GM23338 (cell line): ENCODE measurements at regions not wholly inside any gene's neighbourhood (a gene's known extent, or its start where the extent isn't known, plus 50 kb on each side); places are given as distances from the start of the nearest gene placed in this dataset.

ENCODE experiments used
- ATAC-seq: fragments of 200-7000 bp; cut with Tn5 transposase; 3 replicates; pipeline ENCODE4 v1.9.1; 2020
- DNase-seq: peaks from one replicate; pipeline ENCODE4 v3.0.0-alpha.2; 2015; ENCODE audit warnings: low spot score
- H2AFZ ChIP-seq: fragments of 200-600 bp; sonication (generic); 2 replicates; pipeline ENCODE4 v1.8.0; 2016; ENCODE audit warnings: antibody characterized with exemption, mild to moderate bottlenecking, moderate library complexity
- H3F3A ChIP-seq: fragments of 200-600 bp; sonication (generic); replicated peaks from 2 replicates; pipeline ENCODE4 v1.8.0; 2017; ENCODE audit warnings: antibody characterized with exemption, mixed run types, low read depth
- H3K27ac ChIP-seq: fragments of 200-600 bp; sonication (generic); 2 replicates; pipeline ENCODE4 v1.6.1; 2016; ENCODE audit warnings: low read depth
- H3K27me3 ChIP-seq: fragments of 200-600 bp; sonication (generic); 2 replicates; pipeline ENCODE4 v1.8.0; 2016; ENCODE audit warnings: mild to moderate bottlenecking, mixed run types, moderate library complexity; ENCODE audit not compliant: insufficient read depth
- H3K36me3 ChIP-seq: fragments of 200-600 bp; sonication (generic); 2 replicates; pipeline ENCODE4 v1.8.0; 2016; ENCODE audit warnings: mild to moderate bottlenecking; ENCODE audit not compliant: insufficient read depth
- H3K4me1 ChIP-seq: fragments of 200-600 bp; sonication (generic); 2 replicates; pipeline ENCODE4 v1.8.0; 2016; ENCODE audit warnings: mild to moderate bottlenecking, moderate library complexity; ENCODE audit not compliant: insufficient read depth
- H3K4me2 ChIP-seq: fragments of 200-600 bp; sonication (generic); 2 replicates; pipeline ENCODE4 v1.7.1; 2017; ENCODE audit warnings: mixed run types
- H3K4me3 ChIP-seq: fragments of 200-600 bp; sonication (generic); 2 replicates; pipeline ENCODE4 v1.6.1; 2016; ENCODE audit warnings: mixed run types
- H3K79me2 ChIP-seq: fragments of 200-600 bp; sonication (generic); replicated peaks from 2 replicates; pipeline ENCODE4 v1.8.0; 2017; ENCODE audit warnings: mild to moderate bottlenecking; ENCODE audit not compliant: insufficient read depth
- H3K9me2 ChIP-seq: fragments of 200-600 bp; sonication (generic); 2 replicates; pipeline ENCODE4 v1.8.0; 2017; ENCODE audit not compliant: insufficient read depth
- H4K20me1 ChIP-seq: fragments of 200-600 bp; sonication (generic); replicated peaks from 2 replicates; pipeline ENCODE4 v1.8.0; 2017; ENCODE audit warnings: mild to moderate bottlenecking; ENCODE audit not compliant: insufficient read depth
- H3K27ac Mint-ChIP-seq: 2 replicates; pipeline ENCODE4 v1.8.0; 2020; ENCODE audit warnings: inconsistent platforms, mild to moderate bottlenecking, moderate library complexity, mixed read lengths
- H3K27me3 Mint-ChIP-seq: 3 replicates; pipeline ENCODE4 v1.8.0; 2022; ENCODE audit warnings: low read depth, mild to moderate bottlenecking, moderate library complexity, mixed read lengths, inconsistent platforms; ENCODE audit not compliant: insufficient read depth, poor library complexity
- H3K36me3 Mint-ChIP-seq: 3 replicates; pipeline ENCODE4 v1.8.0; 2021; ENCODE audit warnings: low read depth, mild to moderate bottlenecking, inconsistent platforms, moderate library complexity, mixed read lengths
- H3K4me1 Mint-ChIP-seq: 3 replicates; pipeline ENCODE4 v1.8.0; 2020; ENCODE audit warnings: mild to moderate bottlenecking, inconsistent platforms, mixed read lengths
- H3K4me3 Mint-ChIP-seq: 3 replicates; pipeline ENCODE4 v1.8.0; 2021; ENCODE audit warnings: moderate library complexity, mild to moderate bottlenecking, inconsistent platforms, mixed read lengths
- H3K9me3 Mint-ChIP-seq: 3 replicates; pipeline ENCODE4 v1.8.0; 2020; ENCODE audit warnings: moderate library complexity, mild to moderate bottlenecking, inconsistent platforms, mixed read lengths
- CREB1 ChIP-seq: fragments of 250-450 bp; sonication (Bioruptor Pico); IDR thresholded peaks from 2 replicates; pipeline ENCODE4 v1.5.0; 2020; ENCODE audit warnings: low read depth, mild to moderate bottlenecking, moderate library complexity
- EZH2 ChIP-seq: fragments of 200-600 bp; sonication (generic); IDR thresholded peaks from one replicate; pipeline ENCODE4 v1.8.0; 2017; ENCODE audit warnings: antibody characterized with exemption, mild to moderate bottlenecking, low read depth; ENCODE audit not compliant: unreplicated experiment
- EZH2phosphoT487 ChIP-seq: fragments of 200-600 bp; sonication (generic); IDR thresholded peaks from one replicate; pipeline ENCODE4 v1.8.1; 2018; ENCODE audit warnings: antibody characterized with exemption; ENCODE audit not compliant: unreplicated experiment
- JUNB ChIP-seq: IDR thresholded peaks from one replicate; pipeline ENCODE4 v1.6.1; 2016; ENCODE audit warnings: antibody characterized with exemption; ENCODE audit not compliant: unreplicated experiment
- NANOG ChIP-seq: IDR thresholded peaks from 2 replicates; pipeline ENCODE4 v1.6.1; 2016; ENCODE audit warnings: antibody characterized with exemption, borderline replicate concordance
- POLR2AphosphoS5 ChIP-seq: IDR thresholded peaks from 2 replicates; pipeline ENCODE4 v1.6.1; 2016; ENCODE audit warnings: antibody characterized with exemption, low read depth
- STAT1 ChIP-seq: IDR thresholded peaks from one replicate; pipeline ENCODE4 v1.6.1; 2016; ENCODE audit warnings: antibody characterized with exemption; ENCODE audit not compliant: unreplicated experiment
- ZNF114 ChIP-seq: fragments of 250-450 bp; sonication (Bioruptor Pico); IDR thresholded peaks from 2 replicates; pipeline ENCODE4 v1.5.0; 2020; ENCODE audit warnings: mild to moderate bottlenecking, moderate library complexity
- ZNF331 ChIP-seq: fragments of 250-450 bp; sonication (Bioruptor Pico); IDR thresholded peaks from 2 replicates; pipeline ENCODE4 v1.5.0; 2020; ENCODE audit warnings: low read depth, mild to moderate bottlenecking, moderate library complexity
- TF ChIP-seq, protein P1 (sequence below), 2 experiments: fragments of 200-600 bp in 1 of 2; sonication (generic) in 1 of 2; conservative IDR thresholded peaks; 2 replicates each; pipeline versions ENCODE4 v1.5.1 to v1.6.1; 2016 to 2017; ENCODE audit warnings: antibody characterized with exemption in 2 of 2, low read depth in 2 of 2, mild to moderate bottlenecking in 2 of 2, moderate library complexity in 1 of 2
- TF ChIP-seq, protein P2 (sequence below): fragments of 250-450 bp; sonication (Bioruptor Pico); IDR thresholded peaks from 2 replicates; pipeline ENCODE4 v1.5.0; 2020; ENCODE audit warnings: mild to moderate bottlenecking, moderate library complexity
- TF ChIP-seq, protein P3 (sequence below): IDR thresholded peaks from 2 replicates; pipeline ENCODE4 v1.6.1; 2016; ENCODE audit warnings: antibody characterized with exemption
- TF ChIP-seq, protein P4 (sequence below): IDR thresholded peaks from one replicate; pipeline ENCODE4 v1.6.1; 2018; ENCODE audit warnings: antibody characterized with exemption; ENCODE audit not compliant: unreplicated experiment

GRCh38 chr1:3984586-3984985, 84.5 kb upstream of the C1orf174 start:
- ATAC-seq (no peak), DNase-seq (no peak)
- H3K79me2 ChIP-seq: no peaks in the 10 kb centered on the region
- H3K27me3 ChIP-seq: no peaks in the 10 kb centered on the region
- H3K36me3 ChIP-seq: no peaks in the 10 kb centered on the region
- no peak overlapping the region for H3K4me3 ChIP-seq
- Mint-ChIP-seq H3K36me3 (peaks cover 12% of the 10 kb centered on the region), H3K4me1 (peaks cover 5% of the 10 kb centered on the region; the same call in 1 of the 3 replicates), H3K4me3 (no peak overlapping the region), H3K27ac (no peak overlapping the region), H3K9me3 (peaks cover 79% of the 10 kb centered on the region), H3K27me3 (peaks cover 5% of the 10 kb centered on the region)
- TF ChIP-seq, protein P1, sequence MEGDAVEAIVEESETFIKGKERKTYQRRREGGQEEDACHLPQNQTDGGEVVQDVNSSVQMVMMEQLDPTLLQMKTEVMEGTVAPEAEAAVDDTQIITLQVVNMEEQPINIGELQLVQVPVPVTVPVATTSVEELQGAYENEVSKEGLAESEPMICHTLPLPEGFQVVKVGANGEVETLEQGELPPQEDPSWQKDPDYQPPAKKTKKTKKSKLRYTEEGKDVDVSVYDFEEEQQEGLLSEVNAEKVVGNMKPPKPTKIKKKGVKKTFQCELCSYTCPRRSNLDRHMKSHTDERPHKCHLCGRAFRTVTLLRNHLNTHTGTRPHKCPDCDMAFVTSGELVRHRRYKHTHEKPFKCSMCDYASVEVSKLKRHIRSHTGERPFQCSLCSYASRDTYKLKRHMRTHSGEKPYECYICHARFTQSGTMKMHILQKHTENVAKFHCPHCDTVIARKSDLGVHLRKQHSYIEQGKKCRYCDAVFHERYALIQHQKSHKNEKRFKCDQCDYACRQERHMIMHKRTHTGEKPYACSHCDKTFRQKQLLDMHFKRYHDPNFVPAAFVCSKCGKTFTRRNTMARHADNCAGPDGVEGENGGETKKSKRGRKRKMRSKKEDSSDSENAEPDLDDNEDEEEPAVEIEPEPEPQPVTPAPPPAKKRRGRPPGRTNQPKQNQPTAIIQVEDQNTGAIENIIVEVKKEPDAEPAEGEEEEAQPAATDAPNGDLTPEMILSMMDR (conservative IDR thresholded peaks at IDR 0.05; ENCODE audit: low read depth in 2 of 2): no peak
- TF ChIP-seq, protein P2, sequence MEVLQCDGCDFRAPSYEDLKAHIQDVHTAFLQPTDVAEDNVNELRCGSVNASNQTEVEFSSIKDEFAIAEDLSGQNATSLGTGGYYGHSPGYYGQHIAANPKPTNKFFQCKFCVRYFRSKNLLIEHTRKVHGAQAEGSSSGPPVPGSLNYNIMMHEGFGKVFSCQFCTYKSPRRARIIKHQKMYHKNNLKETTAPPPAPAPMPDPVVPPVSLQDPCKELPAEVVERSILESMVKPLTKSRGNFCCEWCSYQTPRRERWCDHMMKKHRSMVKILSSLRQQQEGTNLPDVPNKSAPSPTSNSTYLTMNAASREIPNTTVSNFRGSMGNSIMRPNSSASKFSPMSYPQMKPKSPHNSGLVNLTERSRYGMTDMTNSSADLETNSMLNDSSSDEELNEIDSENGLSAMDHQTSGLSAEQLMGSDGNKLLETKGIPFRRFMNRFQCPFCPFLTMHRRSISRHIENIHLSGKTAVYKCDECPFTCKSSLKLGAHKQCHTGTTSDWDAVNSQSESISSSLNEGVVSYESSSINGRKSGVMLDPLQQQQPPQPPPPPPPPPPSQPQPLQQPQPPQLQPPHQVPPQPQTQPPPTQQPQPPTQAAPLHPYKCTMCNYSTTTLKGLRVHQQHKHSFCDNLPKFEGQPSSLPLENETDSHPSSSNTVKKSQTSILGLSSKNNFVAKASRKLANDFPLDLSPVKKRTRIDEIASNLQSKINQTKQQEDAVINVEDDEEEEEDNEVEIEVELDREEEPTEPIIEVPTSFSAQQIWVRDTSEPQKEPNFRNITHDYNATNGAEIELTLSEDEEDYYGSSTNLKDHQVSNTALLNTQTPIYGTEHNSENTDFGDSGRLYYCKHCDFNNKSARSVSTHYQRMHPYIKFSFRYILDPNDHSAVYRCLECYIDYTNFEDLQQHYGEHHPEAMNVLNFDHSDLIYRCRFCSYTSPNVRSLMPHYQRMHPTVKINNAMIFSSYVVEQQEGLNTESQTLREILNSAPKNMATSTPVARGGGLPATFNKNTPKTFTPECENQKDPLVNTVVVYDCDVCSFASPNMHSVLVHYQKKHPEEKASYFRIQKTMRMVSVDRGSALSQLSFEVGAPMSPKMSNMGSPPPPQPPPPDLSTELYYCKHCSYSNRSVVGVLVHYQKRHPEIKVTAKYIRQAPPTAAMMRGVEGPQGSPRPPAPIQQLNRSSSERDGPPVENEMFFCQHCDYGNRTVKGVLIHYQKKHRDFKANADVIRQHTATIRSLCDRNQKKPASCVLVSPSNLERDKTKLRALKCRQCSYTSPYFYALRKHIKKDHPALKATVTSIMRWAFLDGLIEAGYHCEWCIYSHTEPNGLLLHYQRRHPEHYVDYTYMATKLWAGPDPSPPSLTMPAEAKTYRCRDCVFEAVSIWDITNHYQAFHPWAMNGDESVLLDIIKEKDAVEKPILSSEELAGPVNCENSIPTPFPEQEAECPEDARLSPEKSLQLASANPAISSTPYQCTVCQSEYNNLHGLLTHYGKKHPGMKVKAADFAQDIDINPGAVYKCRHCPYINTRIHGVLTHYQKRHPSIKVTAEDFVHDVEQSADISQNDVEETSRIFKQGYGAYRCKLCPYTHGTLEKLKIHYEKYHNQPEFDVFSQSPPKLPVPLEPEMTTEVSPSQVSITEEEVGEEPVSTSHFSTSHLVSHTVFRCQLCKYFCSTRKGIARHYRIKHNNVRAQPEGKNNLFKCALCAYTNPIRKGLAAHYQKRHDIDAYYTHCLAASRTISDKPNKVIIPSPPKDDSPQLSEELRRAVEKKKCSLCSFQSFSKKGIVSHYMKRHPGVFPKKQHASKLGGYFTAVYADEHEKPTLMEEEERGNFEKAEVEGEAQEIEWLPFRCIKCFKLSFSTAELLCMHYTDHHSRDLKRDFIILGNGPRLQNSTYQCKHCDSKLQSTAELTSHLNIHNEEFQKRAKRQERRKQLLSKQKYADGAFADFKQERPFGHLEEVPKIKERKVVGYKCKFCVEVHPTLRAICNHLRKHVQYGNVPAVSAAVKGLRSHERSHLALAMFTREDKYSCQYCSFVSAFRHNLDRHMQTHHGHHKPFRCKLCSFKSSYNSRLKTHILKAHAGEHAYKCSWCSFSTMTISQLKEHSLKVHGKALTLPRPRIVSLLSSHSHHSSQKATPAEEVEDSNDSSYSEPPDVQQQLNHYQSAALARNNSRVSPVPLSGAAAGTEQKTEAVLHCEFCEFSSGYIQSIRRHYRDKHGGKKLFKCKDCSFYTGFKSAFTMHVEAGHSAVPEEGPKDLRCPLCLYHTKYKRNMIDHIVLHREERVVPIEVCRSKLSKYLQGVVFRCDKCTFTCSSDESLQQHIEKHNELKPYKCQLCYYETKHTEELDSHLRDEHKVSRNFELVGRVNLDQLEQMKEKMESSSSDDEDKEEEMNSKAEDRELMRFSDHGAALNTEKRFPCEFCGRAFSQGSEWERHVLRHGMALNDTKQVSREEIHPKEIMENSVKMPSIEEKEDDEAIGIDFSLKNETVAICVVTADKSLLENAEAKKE: no peak
- TF ChIP-seq CREB1 (CRISPR knock-in tag): no peak
- TF ChIP-seq EZH2phosphoT487: no peak
- no peak for TF ChIP-seq ZNF114
- no peak for TF ChIP-seq EZH2
- TF ChIP-seq, protein P3, sequence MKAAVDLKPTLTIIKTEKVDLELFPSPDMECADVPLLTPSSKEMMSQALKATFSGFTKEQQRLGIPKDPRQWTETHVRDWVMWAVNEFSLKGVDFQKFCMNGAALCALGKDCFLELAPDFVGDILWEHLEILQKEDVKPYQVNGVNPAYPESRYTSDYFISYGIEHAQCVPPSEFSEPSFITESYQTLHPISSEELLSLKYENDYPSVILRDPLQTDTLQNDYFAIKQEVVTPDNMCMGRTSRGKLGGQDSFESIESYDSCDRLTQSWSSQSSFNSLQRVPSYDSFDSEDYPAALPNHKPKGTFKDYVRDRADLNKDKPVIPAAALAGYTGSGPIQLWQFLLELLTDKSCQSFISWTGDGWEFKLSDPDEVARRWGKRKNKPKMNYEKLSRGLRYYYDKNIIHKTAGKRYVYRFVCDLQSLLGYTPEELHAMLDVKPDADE: no peak
- no peak for TF ChIP-seq POLR2AphosphoS5
- no peak for TF ChIP-seq JUNB
- no peak for TF ChIP-seq ZNF331 (CRISPR knock-in tag)
- no peak for TF ChIP-seq STAT1
- TF ChIP-seq, protein P4, sequence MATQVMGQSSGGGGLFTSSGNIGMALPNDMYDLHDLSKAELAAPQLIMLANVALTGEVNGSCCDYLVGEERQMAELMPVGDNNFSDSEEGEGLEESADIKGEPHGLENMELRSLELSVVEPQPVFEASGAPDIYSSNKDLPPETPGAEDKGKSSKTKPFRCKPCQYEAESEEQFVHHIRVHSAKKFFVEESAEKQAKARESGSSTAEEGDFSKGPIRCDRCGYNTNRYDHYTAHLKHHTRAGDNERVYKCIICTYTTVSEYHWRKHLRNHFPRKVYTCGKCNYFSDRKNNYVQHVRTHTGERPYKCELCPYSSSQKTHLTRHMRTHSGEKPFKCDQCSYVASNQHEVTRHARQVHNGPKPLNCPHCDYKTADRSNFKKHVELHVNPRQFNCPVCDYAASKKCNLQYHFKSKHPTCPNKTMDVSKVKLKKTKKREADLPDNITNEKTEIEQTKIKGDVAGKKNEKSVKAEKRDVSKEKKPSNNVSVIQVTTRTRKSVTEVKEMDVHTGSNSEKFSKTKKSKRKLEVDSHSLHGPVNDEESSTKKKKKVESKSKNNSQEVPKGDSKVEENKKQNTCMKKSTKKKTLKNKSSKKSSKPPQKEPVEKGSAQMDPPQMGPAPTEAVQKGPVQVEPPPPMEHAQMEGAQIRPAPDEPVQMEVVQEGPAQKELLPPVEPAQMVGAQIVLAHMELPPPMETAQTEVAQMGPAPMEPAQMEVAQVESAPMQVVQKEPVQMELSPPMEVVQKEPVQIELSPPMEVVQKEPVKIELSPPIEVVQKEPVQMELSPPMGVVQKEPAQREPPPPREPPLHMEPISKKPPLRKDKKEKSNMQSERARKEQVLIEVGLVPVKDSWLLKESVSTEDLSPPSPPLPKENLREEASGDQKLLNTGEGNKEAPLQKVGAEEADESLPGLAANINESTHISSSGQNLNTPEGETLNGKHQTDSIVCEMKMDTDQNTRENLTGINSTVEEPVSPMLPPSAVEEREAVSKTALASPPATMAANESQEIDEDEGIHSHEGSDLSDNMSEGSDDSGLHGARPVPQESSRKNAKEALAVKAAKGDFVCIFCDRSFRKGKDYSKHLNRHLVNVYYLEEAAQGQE: no peak
- no peak for TF ChIP-seq NANOG
- H3K4me2 ChIP-seq: no peak overlapping the region
- H3F3A ChIP-seq: no peaks in the 10 kb centered on the region
- no peak overlapping the region for H3K27ac ChIP-seq
- H4K20me1 ChIP-seq: no peaks in the 10 kb centered on the region
- H3K4me1 ChIP-seq: no peaks in the 10 kb centered on the region
- no peaks in the 10 kb centered on the region for H3K9me2 ChIP-seq
- no peak overlapping the region for H2AFZ ChIP-seq
